ENCODE measurements at regions not wholly inside any gene's neighbourhood (a gene's known extent, or its start where the extent isn't known, plus 50 kb on each side); places are given as distances from the start of the nearest gene placed in this dataset.

GRCh38 chr5:147051193-147051592 is 172.6 kb upstream of the PPP2R2B start:
- Mint-ChIP-seq H3K4me3 (ENCODE audit: unreplicated experiment) (no peak overlapping the region), H3K36me3 (ENCODE audit: unreplicated experiment) (no peaks in the 10 kb centered on the region), H3K27me3 (ENCODE audit: unreplicated experiment) (peaks cover 16% of the 10 kb centered on the region), H3K27ac (ENCODE audit: unreplicated experiment) (no peak overlapping the region), H3K9me3 (ENCODE audit: unreplicated experiment) (no peaks in the 10 kb centered on the region), H3K4me1 (ENCODE audit: unreplicated experiment) (no peaks in the 10 kb centered on the region)
- TF ChIP-seq, protein P1, sequence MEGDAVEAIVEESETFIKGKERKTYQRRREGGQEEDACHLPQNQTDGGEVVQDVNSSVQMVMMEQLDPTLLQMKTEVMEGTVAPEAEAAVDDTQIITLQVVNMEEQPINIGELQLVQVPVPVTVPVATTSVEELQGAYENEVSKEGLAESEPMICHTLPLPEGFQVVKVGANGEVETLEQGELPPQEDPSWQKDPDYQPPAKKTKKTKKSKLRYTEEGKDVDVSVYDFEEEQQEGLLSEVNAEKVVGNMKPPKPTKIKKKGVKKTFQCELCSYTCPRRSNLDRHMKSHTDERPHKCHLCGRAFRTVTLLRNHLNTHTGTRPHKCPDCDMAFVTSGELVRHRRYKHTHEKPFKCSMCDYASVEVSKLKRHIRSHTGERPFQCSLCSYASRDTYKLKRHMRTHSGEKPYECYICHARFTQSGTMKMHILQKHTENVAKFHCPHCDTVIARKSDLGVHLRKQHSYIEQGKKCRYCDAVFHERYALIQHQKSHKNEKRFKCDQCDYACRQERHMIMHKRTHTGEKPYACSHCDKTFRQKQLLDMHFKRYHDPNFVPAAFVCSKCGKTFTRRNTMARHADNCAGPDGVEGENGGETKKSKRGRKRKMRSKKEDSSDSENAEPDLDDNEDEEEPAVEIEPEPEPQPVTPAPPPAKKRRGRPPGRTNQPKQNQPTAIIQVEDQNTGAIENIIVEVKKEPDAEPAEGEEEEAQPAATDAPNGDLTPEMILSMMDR (IDR thresholded peaks at IDR 0.05): no peak
- DNase-seq (ENCODE audit: extremely low spot score, unreplicated experiment): no peak

- TF ChIP-seq, protein P1 (IDR thresholded peaks at IDR 0.05): no peak
- Mint-ChIP-seq H3K9me3 (ENCODE audit: unreplicated experiment) (no peaks in the 10 kb centered on the region), H3K36me3 (ENCODE audit: unreplicated experiment) (no peaks in the 10 kb centered on the region), H3K27me3 (ENCODE audit: unreplicated experiment) (peaks cover 21% of the 10 kb centered on the region), H3K4me3 (ENCODE audit: unreplicated experiment) (no peak overlapping the region), H3K4me1 (ENCODE audit: unreplicated experiment) (no peaks in the 10 kb centered on the region), H3K27ac (ENCODE audit: unreplicated experiment) (no peak overlapping the region)
- no peak for DNase-seq (ENCODE audit: extremely low spot score, unreplicated experiment)
Observed at GRCh38 chr5:147052519-147052918, 174.0 kb upstream of the PPP2R2B start.

DNA sequence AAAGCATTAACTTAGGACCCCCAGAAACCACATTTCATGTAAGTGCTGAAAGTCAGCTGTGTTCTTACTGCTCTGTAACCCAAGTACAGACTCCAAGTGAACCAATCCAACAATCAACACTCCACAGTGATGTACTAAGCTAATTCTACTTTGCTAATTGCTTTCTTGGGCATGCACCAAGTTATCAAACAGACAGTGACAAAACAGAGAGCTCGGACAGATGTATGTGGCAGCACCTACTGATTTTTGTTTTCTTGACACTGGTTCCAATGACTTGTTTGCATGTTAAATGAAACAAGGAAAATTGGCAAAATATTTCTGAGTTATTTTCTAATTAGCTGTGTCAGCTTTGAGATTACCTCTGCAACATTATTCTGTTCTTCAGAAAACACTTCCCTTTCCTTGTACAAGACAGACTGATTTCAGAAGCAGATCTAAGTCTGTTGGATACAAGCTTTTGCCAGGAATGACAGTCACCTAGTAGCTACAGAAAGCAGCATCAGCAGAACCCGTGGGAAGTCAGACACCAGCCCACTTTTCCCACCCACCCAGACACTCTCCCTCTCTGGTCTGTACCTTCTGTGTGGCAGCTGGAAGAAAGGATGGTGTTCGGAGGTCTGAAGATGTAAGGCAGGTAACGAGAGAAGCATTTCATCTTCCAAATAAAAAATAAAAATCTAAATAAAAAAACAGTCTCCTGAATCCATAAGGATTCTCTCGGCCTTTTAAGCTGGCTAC is 176.7 kb upstream of the PPP2R2B start:
- H3K27ac Mint-ChIP-seq (ENCODE audit: unreplicated experiment): no peak overlapping the region
- no peaks in the 10 kb centered on the region for H3K9me3 Mint-ChIP-seq (ENCODE audit: unreplicated experiment)
- H3K36me3 Mint-ChIP-seq (ENCODE audit: unreplicated experiment): no peaks in the 10 kb centered on the region
- no peaks in the 10 kb centered on the region for H3K4me1 Mint-ChIP-seq (ENCODE audit: unreplicated experiment)
- no peak for DNase-seq (ENCODE audit: extremely low spot score, unreplicated experiment)
- H3K27me3 Mint-ChIP-seq (ENCODE audit: unreplicated experiment): peaks cover 24% of the 10 kb centered on the region
- H3K4me3 Mint-ChIP-seq (ENCODE audit: unreplicated experiment): no peak overlapping the region
- TF ChIP-seq, protein P1 (IDR thresholded peaks at IDR 0.05): no peak

GRCh38 chr5:147055850-147056566 is 177.5 kb upstream of the PPP2R2B start:
- DNase-seq (ENCODE audit: extremely low spot score, unreplicated experiment): no peak
- H3K36me3 Mint-ChIP-seq (ENCODE audit: unreplicated experiment): no peaks in the 10 kb centered on the region
- H3K9me3 Mint-ChIP-seq (ENCODE audit: unreplicated experiment): no peaks in the 10 kb centered on the region
- H3K27me3 Mint-ChIP-seq (ENCODE audit: unreplicated experiment): peaks cover 24% of the 10 kb centered on the region
- no peak overlapping the region for H3K27ac Mint-ChIP-seq (ENCODE audit: unreplicated experiment)
- no peaks in the 10 kb centered on the region for H3K4me1 Mint-ChIP-seq (ENCODE audit: unreplicated experiment)
- TF ChIP-seq, protein P1 (IDR thresholded peaks at IDR 0.05): no peak
- no peak overlapping the region for H3K4me3 Mint-ChIP-seq (ENCODE audit: unreplicated experiment)

DNA sequence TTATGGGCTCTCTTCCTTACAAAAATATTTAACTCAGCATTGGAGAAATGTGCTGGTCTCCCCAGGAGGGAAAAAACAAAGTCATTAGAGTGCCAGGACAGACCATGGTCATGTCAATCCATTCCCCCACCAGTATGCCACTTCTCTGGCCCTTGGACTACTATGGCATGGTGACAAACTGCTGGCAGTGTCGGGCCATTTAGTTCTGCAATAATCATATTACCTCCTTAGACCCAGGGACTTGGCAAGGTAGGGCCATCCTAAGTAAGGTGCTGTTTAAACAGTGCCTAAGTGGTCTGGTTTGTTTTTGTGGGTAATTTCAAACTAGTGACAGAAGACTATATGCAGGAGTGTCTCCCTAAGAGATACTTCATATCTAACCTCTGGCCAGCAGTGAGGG is 177.8 kb upstream of the STK32A start:
- DNase-seq (ENCODE audit: extremely low spot score, unreplicated experiment): no peak
- no peak overlapping the region for H3K4me3 Mint-ChIP-seq (ENCODE audit: unreplicated experiment)
- no peaks in the 10 kb centered on the region for H3K9me3 Mint-ChIP-seq (ENCODE audit: unreplicated experiment)
- H3K27me3 Mint-ChIP-seq (ENCODE audit: unreplicated experiment): peaks cover 24% of the 10 kb centered on the region
- TF ChIP-seq, protein P1 (IDR thresholded peaks at IDR 0.05): no peak
- H3K4me1 Mint-ChIP-seq (ENCODE audit: unreplicated experiment): no peaks in the 10 kb centered on the region
- H3K36me3 Mint-ChIP-seq (ENCODE audit: unreplicated experiment): no peaks in the 10 kb centered on the region
- H3K27ac Mint-ChIP-seq (ENCODE audit: unreplicated experiment): no peak overlapping the region

All from osteocyte (in vitro differentiated cells).